Bronchial epithelial cell (primary cell): ENCODE measurements at regions not wholly inside any gene's neighbourhood (a gene's known extent, or its start where the extent isn't known, plus 50 kb on each side); places are given as distances from the start of the nearest gene placed in this dataset.

Experiments used
- DNase-seq: peaks from one replicate; pipeline ENCODE4 v3.0.0-alpha.2; 2010; ENCODE audit warnings: low read depth
- FAIRE-seq: peaks from 2 replicates; lab custom pipeline; 2011; peaks lifted over from hg19 to GRCh38; lab: Jason Lieb, UNC
- H3K27me3 ChIP-seq: 2 replicates; pipeline ENCODE4 v1.5.1; 2011; ENCODE audit warnings: low read length; ENCODE audit not compliant: control insufficient read depth, insufficient read depth
- H3K36me3 ChIP-seq: 2 replicates; pipeline ENCODE4 v1.5.1; 2011; ENCODE audit warnings: low read length; ENCODE audit not compliant: control insufficient read depth, insufficient read depth
- H3K4me3 ChIP-seq: 2 replicates; pipeline ENCODE4 v1.5.1; 2011; ENCODE audit warnings: mild to moderate bottlenecking, low read depth, low read length, control low read depth
- TF ChIP-seq, protein P1 (sequence below): IDR thresholded peaks from 2 replicates; pipeline ENCODE4 v1.5.1; 2011; ENCODE audit warnings: mild to moderate bottlenecking, moderate library complexity, low read length, control low read depth, inconsistent platforms; ENCODE audit not compliant: insufficient read depth, severe bottlenecking

DNA sequence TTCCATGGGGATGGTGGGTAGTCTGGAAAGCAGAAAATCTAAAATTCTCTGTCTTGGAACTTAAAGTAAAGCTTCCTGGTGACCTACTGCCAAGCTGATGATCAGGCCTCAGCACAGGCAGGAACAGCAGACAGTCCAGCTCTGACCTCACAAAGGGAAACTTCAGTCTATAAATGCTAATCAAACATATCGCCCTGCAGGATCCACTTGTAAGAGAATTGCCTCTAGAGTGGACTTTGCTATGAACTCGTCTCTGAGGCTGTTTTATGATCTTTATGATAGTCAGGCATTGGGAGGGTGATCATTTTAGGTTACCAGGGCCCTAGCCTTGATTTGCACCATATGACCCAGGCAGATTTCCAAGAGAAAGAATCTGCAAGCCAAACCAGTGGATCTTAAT lies 67.6 kb upstream of the SELENOP start:
- TF ChIP-seq, protein P1, sequence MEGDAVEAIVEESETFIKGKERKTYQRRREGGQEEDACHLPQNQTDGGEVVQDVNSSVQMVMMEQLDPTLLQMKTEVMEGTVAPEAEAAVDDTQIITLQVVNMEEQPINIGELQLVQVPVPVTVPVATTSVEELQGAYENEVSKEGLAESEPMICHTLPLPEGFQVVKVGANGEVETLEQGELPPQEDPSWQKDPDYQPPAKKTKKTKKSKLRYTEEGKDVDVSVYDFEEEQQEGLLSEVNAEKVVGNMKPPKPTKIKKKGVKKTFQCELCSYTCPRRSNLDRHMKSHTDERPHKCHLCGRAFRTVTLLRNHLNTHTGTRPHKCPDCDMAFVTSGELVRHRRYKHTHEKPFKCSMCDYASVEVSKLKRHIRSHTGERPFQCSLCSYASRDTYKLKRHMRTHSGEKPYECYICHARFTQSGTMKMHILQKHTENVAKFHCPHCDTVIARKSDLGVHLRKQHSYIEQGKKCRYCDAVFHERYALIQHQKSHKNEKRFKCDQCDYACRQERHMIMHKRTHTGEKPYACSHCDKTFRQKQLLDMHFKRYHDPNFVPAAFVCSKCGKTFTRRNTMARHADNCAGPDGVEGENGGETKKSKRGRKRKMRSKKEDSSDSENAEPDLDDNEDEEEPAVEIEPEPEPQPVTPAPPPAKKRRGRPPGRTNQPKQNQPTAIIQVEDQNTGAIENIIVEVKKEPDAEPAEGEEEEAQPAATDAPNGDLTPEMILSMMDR = no peak
- DNase-seq (no peak), FAIRE-seq (no peak)
- H3K36me3 ChIP-seq = no peaks in the 10 kb centered on the region
- H3K27me3 ChIP-seq = peaks cover 1% of the 10 kb centered on the region
- no peak overlapping the region for H3K4me3 ChIP-seq

DNA sequence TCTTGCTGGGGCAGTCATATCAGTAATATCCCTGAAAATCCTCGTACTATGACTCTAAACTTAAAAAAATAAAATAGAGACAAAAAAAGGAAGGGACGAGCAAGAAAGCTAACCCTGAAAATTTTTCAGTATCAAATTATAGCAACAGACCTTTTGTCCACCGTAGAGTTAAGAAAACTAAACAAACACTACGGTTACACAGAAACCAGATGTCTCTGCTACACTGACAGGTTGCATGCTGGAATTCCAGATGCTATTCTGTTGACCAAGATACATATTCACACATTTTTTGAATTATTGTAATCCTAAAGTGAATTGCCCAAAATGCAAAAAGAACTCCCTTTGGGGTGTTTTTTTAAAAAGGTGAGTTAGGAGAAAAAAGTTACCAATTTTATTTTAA lies 66.9 kb upstream of the SELENOP start:
- TF ChIP-seq, protein P1 = no peak
- DNase-seq = no peak
- Histone ChIP-seq H3K36me3 (no peaks in the 10 kb centered on the region), H3K27me3 (no peaks in the 10 kb centered on the region), H3K4me3 (no peak overlapping the region)
- FAIRE-seq = no peak

DNA sequence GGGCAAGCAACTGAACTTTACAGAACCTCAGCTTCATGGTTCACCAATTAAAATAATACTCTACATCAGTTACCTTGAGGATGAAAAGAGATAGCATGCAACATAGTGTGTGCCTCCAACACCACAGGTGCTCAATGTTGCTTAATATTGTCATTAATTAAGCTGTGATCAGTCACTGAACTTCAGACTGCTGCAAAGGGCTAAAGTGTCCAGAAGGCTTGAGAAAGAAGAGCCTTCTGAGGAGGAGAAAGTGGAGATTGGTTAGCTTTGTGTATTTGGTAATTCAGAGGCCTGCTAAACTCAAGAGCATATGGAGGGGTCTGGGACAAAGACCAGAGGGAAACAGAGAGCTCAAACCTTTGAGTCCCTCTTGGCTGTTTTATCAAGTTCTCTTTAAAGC lies 66.3 kb upstream of the SELENOP start:
- DNase-seq = no peak
- Histone ChIP-seq H3K36me3 (no peaks in the 10 kb centered on the region), H3K27me3 (peaks cover 2% of the 10 kb centered on the region), H3K4me3 (no peak overlapping the region)
- TF ChIP-seq, protein P1 = no peak
- FAIRE-seq = no peak

DNA sequence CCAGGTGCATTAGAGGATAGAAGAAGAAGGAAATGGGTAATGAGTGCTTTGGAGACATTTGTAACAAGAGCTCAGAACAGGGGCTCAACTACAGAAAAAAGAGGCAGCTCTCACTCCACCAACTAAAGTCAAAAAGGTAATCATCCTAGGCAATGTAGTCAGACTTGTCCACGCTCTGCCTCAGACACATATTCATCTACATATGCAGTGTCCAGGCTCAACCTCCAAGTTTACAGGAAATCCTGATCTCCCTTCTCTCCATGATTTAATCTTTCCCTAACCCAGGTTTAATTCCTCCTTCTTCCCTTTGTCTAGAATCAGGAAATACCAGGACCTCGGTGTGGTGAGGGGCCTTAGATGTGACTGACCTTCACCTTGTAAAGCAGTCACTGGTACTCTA lies 65.7 kb upstream of the SELENOP start:
- TF ChIP-seq, protein P1 = no peak
- FAIRE-seq = no peak

DNA sequence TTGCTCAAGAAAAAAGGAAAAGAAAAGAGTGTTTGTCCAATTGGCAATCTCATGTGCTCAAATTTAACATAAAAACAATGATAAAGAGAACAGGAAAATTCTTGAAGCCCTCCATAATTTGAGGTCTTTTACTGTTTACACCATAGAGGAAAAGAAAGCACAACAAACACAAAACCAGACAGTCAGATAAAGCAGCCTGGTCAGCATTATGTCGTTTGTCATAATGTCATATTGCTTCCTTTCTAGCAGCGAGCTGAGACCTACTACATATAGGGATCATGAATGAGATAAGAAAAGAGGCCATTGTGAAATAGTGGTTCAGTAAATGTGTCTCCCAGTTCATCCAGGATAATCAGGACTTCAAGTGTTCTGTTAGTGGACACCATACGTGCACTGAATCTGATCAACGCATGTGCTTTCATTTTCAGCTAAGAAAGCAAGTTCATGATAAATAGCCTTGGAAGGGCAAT lies 64.7 kb upstream of the SELENOP start:
- H3K36me3 ChIP-seq = no peaks in the 10 kb centered on the region
- DNase-seq (no peak), FAIRE-seq (no peak)
- H3K27me3 ChIP-seq = peaks cover 2% of the 10 kb centered on the region
- H3K4me3 ChIP-seq = no peak overlapping the region
- TF ChIP-seq, protein P1 = no peak

More for the DNA sequence above, 65.7 kb upstream of the SELENOP start:
- H3K36me3 ChIP-seq = no peaks in the 10 kb centered on the region
- peaks cover 2% of the 10 kb centered on the region for H3K27me3 ChIP-seq
- H3K4me3 ChIP-seq = no peak overlapping the region
- DNase-seq = no peak

DNA sequence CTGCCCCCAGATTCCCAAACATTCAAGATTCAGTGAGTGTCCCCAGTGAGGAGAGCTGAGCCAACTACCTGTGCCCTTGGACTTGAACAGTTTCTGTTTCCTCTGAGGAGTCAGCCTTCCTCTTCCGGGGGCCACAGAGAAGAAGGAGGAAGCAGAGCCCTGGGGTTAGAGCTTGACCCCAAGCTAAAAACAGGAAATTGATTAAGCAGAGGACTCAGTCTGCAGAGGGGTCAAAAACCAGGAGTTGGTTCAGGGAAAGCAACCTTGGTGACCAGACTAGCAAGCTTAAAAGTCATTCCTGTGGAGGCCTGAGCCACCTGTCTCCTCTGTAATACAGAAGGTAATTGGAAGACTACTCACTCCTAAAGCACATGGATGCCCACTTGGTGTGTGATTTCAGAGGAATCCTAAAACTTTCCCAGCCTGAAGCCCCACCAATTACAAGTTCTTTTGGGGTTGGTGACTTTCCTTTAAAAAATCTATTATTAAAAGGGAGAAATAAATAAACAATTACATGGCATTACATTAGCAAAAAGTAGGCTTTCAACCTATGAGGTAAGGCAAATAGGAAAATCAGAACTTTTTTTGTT lies 64.2 kb upstream of the SELENOP start:
- DNase-seq (no peak), FAIRE-seq (no peak)
- Histone ChIP-seq H3K36me3 (no peaks in the 10 kb centered on the region), H3K27me3 (peaks cover 2% of the 10 kb centered on the region), H3K4me3 (no peak overlapping the region)
- TF ChIP-seq, protein P1 = no peak
